ENCODE measurements at regions not wholly inside any gene's neighbourhood (a gene's known extent, or its start where the extent isn't known, plus 50 kb on each side); places are given as distances from the start of the nearest gene placed in this dataset.

DNA sequence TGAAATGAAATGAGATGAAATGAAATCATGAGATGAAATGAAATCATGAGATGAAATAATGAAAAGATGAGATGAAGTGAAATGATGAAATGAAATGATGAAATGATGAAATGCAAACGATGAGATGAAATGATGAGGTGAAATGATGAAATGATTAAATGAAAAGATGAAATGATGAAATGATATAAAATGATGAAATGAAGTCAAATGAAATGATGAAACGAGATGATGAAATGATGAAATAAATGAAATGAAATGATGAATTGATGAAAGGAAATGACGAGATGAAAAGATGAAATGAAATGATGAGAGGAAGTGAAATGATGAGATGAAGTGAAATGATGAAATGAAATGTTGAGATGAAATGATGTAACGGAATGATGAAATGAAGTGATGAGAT lies 595.6 kb downstream of the TP53TG3F start:
- TF ChIP-seq, protein P1, sequence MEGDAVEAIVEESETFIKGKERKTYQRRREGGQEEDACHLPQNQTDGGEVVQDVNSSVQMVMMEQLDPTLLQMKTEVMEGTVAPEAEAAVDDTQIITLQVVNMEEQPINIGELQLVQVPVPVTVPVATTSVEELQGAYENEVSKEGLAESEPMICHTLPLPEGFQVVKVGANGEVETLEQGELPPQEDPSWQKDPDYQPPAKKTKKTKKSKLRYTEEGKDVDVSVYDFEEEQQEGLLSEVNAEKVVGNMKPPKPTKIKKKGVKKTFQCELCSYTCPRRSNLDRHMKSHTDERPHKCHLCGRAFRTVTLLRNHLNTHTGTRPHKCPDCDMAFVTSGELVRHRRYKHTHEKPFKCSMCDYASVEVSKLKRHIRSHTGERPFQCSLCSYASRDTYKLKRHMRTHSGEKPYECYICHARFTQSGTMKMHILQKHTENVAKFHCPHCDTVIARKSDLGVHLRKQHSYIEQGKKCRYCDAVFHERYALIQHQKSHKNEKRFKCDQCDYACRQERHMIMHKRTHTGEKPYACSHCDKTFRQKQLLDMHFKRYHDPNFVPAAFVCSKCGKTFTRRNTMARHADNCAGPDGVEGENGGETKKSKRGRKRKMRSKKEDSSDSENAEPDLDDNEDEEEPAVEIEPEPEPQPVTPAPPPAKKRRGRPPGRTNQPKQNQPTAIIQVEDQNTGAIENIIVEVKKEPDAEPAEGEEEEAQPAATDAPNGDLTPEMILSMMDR (IDR thresholded peaks at IDR 0.05; ENCODE audit: extremely low read depth in 1 of 2, insufficient read depth in 1 of 2, low read depth in 1 of 2, low read length in 2 of 2), result no peak
- TF ChIP-seq MYC (IDR thresholded peaks at IDR 0.05; ENCODE audit: low read depth, low read length), result no peak
- TF ChIP-seq, protein P2, sequence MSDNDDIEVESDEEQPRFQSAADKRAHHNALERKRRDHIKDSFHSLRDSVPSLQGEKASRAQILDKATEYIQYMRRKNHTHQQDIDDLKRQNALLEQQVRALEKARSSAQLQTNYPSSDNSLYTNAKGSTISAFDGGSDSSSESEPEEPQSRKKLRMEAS (IDR thresholded peaks at IDR 0.05; ENCODE audit: insufficient read depth, insufficient read length), result no peak
- TF ChIP-seq POLR2AphosphoS5 (IDR thresholded peaks at IDR 0.05; ENCODE audit: insufficient read depth, low read depth, low read length), result no peak
- no peak for TF ChIP-seq EZH2 (IDR thresholded peaks at IDR 0.05; ENCODE audit: borderline replicate concordance, low read depth, low read length, severe bottlenecking)
- no peak for TF ChIP-seq POLR2A (IDR thresholded peaks at IDR 0.05; ENCODE audit: low read depth, low read length)
- no peak for TF ChIP-seq GATA2 (IDR thresholded peaks at IDR 0.05; ENCODE audit: insufficient read depth, insufficient read length, low read depth, low read length)
- TF ChIP-seq JUN (IDR thresholded peaks at IDR 0.05; ENCODE audit: borderline replicate concordance, insufficient read depth, insufficient read length, low read depth), result no peak
- TF ChIP-seq FOS (IDR thresholded peaks at IDR 0.05; ENCODE audit: borderline replicate concordance, insufficient read depth, low read length), result no peak

Measured in endothelial cell of umbilical vein (primary cell).